KMS-11 (cell line): ENCODE measurements at regions not wholly inside any gene's neighbourhood (a gene's known extent, or its start where the extent isn't known, plus 50 kb on each side); places are given as distances from the start of the nearest gene placed in this dataset.

Source experiments
- H2AFZ ChIP-seq: fragments of 200-600 bp; sonication (generic); 2 replicates; pipeline ENCODE4 v1.6.1; 2016; ENCODE audit warnings: antibody characterized with exemption, mixed run types, low read depth
- H3K27ac ChIP-seq: fragments of 200-600 bp; sonication (generic); 2 replicates; pipeline ENCODE4 v1.6.1; 2016; ENCODE audit warnings: mild to moderate bottlenecking, mixed run types
- H3K27me3 ChIP-seq: fragments of 200-600 bp; sonication (generic); 2 replicates; pipeline ENCODE4 v1.6.1; 2017; ENCODE audit warnings: mild to moderate bottlenecking, low read depth, mixed run types, moderate library complexity; ENCODE audit not compliant: insufficient read depth
- H3K36me3 ChIP-seq: fragments of 200-600 bp; sonication (generic); 2 replicates; pipeline ENCODE4 v1.6.1; 2017; ENCODE audit warnings: mild to moderate bottlenecking, mixed run types; ENCODE audit not compliant: insufficient read depth
- H3K4me1 ChIP-seq: fragments of 200-600 bp; sonication (generic); 2 replicates; pipeline ENCODE4 v1.6.1; 2016; ENCODE audit warnings: mild to moderate bottlenecking, low read depth, mixed run types; ENCODE audit not compliant: poor library complexity, severe bottlenecking
- H3K4me2 ChIP-seq: fragments of 200-600 bp; sonication (generic); 2 replicates; pipeline ENCODE4 v1.7.0; 2016; ENCODE audit warnings: mild to moderate bottlenecking, mixed run types
- H3K4me3 ChIP-seq: fragments of 200-600 bp; sonication (generic); IDR thresholded peaks from 2 replicates; pipeline ENCODE4 v1.6.1; 2017; ENCODE audit warnings: low read depth, low read length, mixed read lengths; ENCODE audit not compliant: insufficient read depth
- H3K79me2 ChIP-seq: fragments of 200-600 bp; sonication (generic); 2 replicates; pipeline ENCODE4 v1.6.1; 2016; ENCODE audit warnings: low read depth, mixed run types; ENCODE audit not compliant: insufficient read depth
- H3K9ac ChIP-seq: fragments of 200-600 bp; sonication (generic); 2 replicates; pipeline ENCODE4 v1.6.1; 2016; ENCODE audit warnings: mild to moderate bottlenecking, mixed run types
- H4K20me1 ChIP-seq: fragments of 200-600 bp; sonication (generic); 2 replicates; pipeline ENCODE4 v1.6.1; 2016; ENCODE audit warnings: mild to moderate bottlenecking, mixed run types; ENCODE audit not compliant: insufficient read depth
- CTCF ChIP-seq: fragments of 200-600 bp; sonication (generic); conservative IDR thresholded peaks from 2 replicates; pipeline ENCODE4 v1.6.1; 2017; ENCODE audit warnings: low read depth, mild to moderate bottlenecking, antibody characterized with exemption, low read length, moderate library complexity, mixed read lengths

- H3K4me2 ChIP-seq: no peak overlapping the region
- no peaks in the 10 kb centered on the region for H3K79me2 ChIP-seq
- no peaks in the 10 kb centered on the region for H4K20me1 ChIP-seq
- H3K9ac ChIP-seq: no peak overlapping the region
- H3K4me1 ChIP-seq: no peaks in the 10 kb centered on the region
- H3K27me3 ChIP-seq: no peaks in the 10 kb centered on the region
- no peak for TF ChIP-seq CTCF
- no peaks in the 10 kb centered on the region for H3K36me3 ChIP-seq
- H3K27ac ChIP-seq: no peak overlapping the region
- H2AFZ ChIP-seq: no peak overlapping the region
- no peak overlapping the region for H3K4me3 ChIP-seq
Measured at GRCh38 chrX:25178555-25178954, 162.8 kb upstream of the ARX start.

- H3K36me3 ChIP-seq: no peaks in the 10 kb centered on the region
- H3K4me2 ChIP-seq: no peak overlapping the region
- no peak overlapping the region for H3K9ac ChIP-seq
- no peaks in the 10 kb centered on the region for H4K20me1 ChIP-seq
- H3K79me2 ChIP-seq: no peaks in the 10 kb centered on the region
- H3K27me3 ChIP-seq: no peaks in the 10 kb centered on the region
- H3K27ac ChIP-seq: no peak overlapping the region
- H3K4me3 ChIP-seq: no peak overlapping the region
- H2AFZ ChIP-seq: no peak overlapping the region
- H3K4me1 ChIP-seq: no peaks in the 10 kb centered on the region
- TF ChIP-seq CTCF: no peak
Measured at GRCh38 chrX:25175743-25176142, 160.0 kb upstream of the ARX start.

- H3K4me2 ChIP-seq: no peak overlapping the region
- no peak overlapping the region for H3K9ac ChIP-seq
- TF ChIP-seq CTCF: no peak
- no peaks in the 10 kb centered on the region for H3K27me3 ChIP-seq
- H3K4me3 ChIP-seq: no peak overlapping the region
- no peaks in the 10 kb centered on the region for H3K36me3 ChIP-seq
- H3K79me2 ChIP-seq: no peaks in the 10 kb centered on the region
- H3K27ac ChIP-seq: no peak overlapping the region
- H2AFZ ChIP-seq: no peak overlapping the region
- no peaks in the 10 kb centered on the region for H3K4me1 ChIP-seq
- no peaks in the 10 kb centered on the region for H4K20me1 ChIP-seq
Measured at GRCh38 chrX:25175171-25175570, 159.4 kb upstream of the ARX start.

GRCh38 chrX:25166546-25166945 lies 150.8 kb upstream of the ARX start:
- no peak overlapping the region for H3K9ac ChIP-seq
- H3K36me3 ChIP-seq: no peaks in the 10 kb centered on the region
- no peak overlapping the region for H2AFZ ChIP-seq
- no peaks in the 10 kb centered on the region for H3K4me1 ChIP-seq
- no peak for TF ChIP-seq CTCF
- H3K4me3 ChIP-seq: no peak overlapping the region
- H3K27ac ChIP-seq: no peak overlapping the region
- H4K20me1 ChIP-seq: no peaks in the 10 kb centered on the region
- no peaks in the 10 kb centered on the region for H3K27me3 ChIP-seq
- H3K4me2 ChIP-seq: no peak overlapping the region
- no peaks in the 10 kb centered on the region for H3K79me2 ChIP-seq

GRCh38 chrX:25166145-25166544 lies 150.4 kb upstream of the ARX start:
- Histone ChIP-seq H3K79me2 (no peaks in the 10 kb centered on the region), H3K27ac (no peak overlapping the region), H4K20me1 (no peaks in the 10 kb centered on the region), H3K4me1 (no peaks in the 10 kb centered on the region), H3K9ac (no peak overlapping the region), H3K4me3 (no peak overlapping the region), H3K27me3 (no peaks in the 10 kb centered on the region), H3K36me3 (no peaks in the 10 kb centered on the region), H3K4me2 (no peak overlapping the region), H2AFZ (no peak overlapping the region)
- no peak for TF ChIP-seq CTCF
